Lung microvascular endothelial cell (primary cell): ENCODE measurements at regions not wholly inside any gene's neighbourhood (a gene's known extent, or its start where the extent isn't known, plus 50 kb on each side); places are given as distances from the start of the nearest gene placed in this dataset.
A peak's percentile ranks its signal among the peaks of the same experiment; 100 is the strongest.

ENCODE experiments used
- DNase-seq, 2 donors: peaks; one replicate each; pipeline versions ENCODE4 v3.0.0 to v3.0.0-alpha.2; 2010; ENCODE audit warnings: low read depth in 2 of 2

DNA sequence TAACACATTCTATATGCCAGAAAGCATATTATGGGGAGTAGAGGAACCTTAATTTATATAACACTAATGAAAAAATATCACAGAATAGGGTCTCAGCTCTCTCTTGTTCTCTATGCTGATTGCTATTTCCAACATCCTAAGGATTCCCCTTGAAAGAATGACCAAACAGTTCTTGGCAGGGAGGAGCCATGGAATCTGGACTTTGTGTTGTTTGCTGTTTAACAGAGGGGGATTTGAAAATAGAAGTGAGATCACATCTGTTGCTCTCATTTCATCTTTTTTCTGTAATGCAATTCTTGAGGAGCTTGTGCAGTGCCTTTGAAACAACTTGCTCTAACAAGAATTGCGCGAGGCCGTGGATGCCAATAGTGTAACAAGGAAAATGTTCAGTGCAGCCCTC, 755.3 kb downstream of the TLE1 start:
- no peak for DNase-seq

DNA sequence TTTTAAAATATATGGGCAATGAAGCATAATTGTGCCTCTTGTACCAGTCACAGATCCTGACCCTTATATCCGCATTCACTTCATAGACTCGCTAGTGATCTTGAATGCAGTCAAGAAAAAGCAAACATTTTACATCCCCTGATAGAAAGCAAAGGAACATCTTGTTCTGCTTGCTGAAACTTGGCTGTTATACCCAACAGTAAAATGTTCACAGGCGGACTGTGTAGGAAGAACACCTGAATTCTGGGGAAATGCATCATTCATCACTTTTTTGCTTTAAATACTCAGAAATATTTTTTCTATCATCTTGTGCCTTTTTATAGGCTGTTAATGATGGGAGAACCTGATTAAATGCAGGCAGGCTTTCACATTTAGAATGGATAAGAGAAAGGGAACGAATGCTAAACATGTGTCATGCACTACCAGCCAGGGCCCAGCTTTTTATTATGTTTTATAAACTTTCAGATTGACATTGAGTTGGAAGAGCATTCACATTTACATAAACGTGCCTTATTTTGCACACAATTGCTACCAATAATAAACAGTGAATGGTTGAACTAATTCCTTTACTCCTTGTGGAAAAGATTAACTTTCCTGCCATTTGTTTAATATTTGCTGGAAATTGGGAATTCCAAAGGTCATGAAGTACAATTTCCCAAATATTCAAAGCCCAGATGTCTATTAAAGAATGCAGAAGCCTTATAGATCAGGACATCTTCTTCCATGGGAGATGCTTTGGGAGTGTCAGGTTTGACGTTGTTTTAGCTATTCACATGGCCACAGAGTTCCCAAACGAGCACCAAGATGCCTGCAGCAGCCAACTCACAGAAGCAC, 756.2 kb downstream of the TLE1 start:
- DNase-seq = no peak

DNA sequence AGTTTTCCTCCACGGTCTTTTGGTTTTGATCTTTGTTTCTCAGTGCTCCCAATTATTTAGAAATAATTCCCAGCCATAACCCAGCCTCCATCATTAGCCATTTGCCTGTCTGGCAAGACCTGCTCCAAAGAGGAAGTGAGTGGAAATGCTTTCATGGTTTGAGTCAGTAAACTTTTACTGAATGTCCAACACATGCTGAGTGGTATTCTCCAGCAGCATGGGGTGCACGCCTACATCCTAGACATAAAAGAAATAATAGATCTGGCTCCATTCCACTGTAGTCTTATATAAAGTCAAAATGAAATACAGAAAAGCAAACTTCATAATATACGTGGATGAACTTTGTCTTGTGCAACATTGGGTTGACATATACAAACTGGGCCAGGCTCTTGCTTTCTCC, 757.2 kb downstream of the TLE1 start:
- peak in 1 of 2 donors; percentile 1 for DNase-seq

DNA sequence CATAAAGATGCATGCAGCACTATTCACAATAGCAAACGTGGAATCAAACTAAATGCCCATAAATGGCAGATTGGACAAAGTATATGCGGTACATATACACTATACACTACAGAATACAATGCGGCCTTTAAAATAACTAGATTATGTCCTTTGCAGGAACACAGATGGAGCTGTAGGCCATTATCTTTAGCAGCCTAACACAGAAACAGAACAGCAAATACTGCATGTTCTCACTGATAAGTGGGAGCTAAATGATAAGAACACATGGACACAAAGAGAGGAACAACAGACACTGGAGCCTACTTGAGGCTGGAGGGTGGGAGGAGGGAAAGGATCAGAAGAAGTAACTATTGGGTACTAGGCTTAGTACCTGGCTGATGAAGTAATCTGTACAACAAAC, 758.2 kb downstream of the TLE1 start:
- DNase-seq = no peak

DNA sequence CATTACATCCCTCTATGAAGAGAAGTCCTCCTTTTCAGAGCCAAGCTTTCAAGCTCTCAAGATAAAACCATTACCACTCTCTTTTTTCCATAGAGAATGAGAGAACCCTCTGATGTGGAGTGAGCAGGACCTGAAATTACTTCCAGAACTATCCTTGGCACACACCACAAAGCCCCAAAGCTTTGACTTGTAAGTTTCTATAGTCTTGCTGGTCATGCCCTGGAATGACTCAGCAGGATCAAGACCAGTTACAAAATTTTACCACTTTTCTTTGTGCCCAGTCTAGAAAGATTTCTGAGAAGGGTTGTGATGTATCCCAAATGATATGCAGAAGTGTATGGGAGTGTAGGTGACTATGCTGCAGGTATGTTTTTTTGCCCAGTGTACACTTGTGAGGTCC, 760.6 kb downstream of the TLE1 start:
- no peak for DNase-seq

DNA sequence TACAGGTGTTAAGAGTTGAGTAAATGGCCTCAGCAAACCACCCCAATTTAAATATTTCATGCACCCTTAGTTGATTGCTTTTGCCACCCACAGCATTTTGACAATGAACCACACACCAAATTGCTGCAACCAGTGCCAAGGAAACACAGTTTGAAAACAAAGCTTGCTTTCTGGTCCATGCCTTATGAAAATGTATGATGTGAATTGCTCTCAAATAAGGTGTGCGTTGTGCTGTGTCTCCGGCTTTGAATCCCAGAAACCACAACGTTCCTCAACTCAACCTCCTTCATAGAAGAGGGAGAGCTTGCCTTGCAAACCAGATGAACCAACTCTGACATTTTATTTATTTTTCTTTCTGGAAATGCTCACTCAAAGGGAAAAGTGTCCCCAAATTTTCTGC, 762.7 kb downstream of the TLE1 start:
- DNase-seq = no peak

DNA sequence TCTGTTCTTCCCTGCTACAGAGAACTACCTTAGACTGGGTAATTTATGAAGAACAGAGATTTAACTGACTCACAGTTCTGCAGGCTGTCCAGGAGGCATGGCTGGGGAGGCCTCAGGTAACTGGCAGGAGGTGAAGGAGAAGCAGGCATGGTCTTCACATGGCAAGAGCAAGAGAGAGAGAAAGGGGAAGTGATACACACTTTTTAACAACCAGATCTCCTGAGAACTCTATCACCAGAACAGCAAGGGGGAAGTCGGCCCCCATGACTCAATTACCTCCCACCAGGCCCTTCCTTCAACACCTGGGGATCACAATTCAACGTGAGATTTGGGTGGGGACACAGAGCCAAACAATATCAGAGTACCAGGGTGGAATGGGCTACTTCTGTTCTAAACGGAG, 766.8 kb downstream of the TLE1 start:
- DNase-seq = no peak

DNA sequence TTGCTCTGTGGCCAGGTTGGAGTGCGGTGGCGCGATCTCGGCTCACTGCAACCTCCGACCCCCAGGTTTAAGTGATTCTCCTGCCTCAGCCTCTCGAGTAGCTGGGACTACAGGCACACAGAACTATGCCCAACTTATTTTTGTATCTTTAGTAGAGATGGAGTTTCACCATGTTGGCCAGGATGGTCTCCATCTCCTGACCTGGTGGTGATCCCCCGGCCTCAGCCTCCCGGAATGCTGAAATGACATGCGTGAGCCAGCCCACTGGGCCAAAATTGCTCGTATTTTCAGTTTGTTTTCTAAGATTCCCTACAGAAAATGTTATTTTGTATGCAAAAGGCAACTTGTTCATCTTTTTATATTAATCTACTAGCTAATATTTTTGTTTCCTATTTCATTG, 782.6 kb downstream of the TLE1 start:
- no peak for DNase-seq

DNA sequence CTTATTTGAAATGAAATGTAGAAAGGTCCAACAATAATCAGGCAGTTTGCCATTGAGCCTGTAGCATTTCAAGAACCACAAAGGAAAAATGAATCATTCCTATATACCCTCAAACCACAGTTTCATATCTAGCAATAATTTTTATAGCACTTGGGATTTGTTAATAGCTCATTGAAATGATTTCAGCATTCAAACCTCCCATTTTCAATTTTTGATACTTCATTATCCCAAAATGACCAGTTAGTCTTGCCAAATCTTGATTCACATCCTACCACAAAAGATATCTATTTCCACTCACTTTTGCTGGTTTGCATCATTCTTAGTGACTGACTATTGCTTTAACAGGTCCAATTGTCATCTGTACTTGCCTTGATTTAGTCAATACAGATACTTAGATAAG, 790.1 kb downstream of the TLE1 start:
- no peak for DNase-seq

DNA sequence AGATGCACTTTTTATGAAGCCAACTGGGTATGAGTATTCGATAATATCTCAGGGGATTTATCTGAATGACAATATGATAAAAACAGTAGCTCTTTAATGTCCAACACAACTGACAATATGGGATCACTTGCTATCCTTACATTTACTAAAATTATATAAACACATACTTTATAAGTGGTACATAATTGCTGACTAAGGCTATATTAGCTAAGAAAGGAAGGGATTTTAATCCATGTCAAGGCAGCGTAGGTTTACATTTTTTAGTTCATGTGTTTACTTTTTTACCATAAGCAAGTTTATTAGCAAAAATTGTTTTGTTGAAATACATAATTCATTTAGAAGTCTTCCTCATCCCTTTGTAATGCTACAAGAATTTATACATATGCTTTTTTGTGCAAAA, 796.2 kb downstream of the TLE1 start:
- DNase-seq = no peak

DNA sequence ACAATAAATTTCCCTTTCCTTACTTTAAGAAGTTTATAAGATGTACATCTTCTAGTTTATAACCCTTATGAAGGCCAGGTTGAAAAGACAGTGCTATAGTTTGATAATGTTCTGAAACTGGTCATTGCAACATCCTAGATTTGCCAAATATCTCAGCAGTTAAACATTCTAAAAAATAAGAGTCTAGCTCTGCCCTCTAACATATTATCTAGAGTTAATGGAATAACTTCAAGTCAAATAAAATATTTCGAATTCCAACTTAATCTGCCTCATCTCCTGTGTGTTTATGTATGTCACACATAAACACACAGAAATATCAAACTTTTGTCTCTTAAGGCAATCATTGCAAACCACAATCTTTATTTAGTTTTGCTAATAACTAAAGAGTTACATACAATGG, 796.6 kb downstream of the TLE1 start:
- DNase-seq = no peak

DNA sequence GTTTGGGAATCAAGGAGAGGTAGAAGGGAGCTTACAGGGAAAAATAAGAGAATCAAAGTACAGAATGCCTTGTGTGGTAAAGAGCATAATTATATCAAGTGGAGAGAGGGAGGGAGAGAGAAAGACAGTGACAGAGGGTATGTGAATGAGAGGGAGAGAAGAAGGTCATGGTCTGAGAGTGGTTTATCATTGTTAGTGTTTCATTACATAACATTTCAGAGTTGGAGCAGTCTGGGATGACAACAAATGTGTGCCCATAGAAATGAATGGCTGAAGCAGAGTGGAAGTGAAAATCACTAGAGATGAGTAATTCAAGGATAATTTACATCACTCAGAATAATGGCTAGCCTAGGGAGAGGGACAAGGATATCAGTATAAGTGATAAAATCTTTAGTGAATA, 799.2 kb downstream of the TLE1 start:
- DNase-seq = no peak

DNA sequence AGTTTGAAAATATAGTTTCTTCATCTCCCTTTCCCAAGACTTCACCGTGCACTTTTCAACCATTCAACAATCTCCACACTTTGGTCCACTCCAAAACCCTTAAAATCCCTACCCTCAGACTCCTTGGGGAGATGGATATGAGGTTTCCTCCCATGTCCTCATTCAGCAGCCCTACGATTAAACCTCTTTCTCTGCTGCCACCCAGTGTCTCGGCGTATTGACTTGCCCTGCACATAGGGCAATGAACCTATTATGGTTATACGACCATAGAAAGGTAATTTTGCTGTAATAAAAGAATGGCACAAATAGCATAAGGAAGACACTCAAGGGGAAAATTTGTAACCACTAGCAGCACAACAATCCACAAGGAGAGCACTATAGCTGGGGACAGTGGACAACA, 803.5 kb downstream of the TLE1 start:
- DNase-seq = no peak

DNA sequence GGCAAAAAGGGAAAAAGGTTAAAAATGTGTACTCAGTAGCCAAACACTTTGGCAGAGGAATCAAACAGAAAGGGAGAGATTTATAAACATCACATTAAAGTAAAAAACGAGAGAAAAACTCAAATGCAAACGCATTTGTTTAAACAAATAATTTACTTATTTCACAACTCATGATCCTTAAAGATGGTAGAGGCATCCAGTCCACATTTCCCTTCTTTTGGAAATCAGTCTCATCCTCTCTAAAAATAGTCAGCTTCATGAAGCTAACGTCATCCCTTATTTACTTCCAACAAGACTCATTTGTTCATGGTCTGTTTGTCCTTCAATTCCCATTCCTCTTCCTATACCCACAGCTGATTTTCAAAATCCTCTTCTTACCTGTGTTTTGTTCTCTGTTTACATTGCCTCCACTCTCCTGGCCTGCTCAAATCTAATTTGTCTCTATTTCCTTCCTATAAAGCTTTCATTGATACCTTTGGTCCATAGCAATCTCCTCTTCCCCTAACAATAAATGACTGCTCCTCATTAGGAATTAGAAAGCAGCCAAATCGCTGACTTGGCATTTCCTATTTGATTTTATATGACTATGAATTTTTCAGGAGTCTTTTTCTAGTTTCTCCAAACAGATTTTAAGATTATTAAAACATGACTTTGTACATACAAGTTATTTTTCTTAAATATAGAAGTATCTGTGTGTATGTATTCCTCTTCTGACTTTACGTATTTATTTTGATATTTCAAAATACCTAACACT, 805.3 kb downstream of the TLE1 start:
- DNase-seq = no peak

DNA sequence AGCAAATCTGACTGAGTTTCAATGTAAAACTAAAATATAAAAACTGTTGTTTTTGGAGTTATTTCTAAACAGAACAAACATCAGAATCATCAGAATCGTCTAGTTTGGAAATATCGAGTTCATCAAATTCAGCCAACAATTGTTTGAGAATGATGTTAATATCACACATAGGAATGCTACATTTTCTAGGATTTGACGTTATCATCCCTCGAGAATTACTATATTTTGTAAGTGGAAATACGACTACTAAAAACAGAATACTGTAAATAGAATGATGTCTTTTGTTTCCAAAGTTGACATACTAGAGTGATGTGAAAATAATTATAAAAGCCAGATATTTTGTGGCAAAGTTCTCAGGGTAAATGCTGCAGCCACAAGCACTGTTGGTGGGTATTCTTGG, 805.9 kb downstream of the TLE1 start:
- DNase-seq = no peak

DNA sequence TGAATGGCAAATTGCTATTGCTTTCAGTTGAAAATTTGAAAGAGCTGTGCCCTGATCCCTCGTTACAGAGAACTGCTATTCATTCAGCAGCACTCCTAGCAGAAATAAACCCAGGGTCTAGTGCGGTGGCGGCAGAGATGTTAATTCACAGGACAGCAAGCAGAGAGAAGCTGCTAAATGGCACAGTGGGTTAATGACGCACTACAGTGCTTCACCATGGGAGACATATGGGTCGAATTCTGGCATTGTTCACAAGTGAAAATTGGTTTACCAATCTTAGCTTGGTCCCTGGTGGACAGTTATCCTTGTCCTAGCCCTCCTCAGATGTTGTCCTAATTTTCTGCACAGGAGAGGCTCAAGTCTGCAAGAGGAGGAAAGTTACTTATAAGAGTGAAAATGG, 807.4 kb downstream of the TLE1 start:
- no peak for DNase-seq

DNA sequence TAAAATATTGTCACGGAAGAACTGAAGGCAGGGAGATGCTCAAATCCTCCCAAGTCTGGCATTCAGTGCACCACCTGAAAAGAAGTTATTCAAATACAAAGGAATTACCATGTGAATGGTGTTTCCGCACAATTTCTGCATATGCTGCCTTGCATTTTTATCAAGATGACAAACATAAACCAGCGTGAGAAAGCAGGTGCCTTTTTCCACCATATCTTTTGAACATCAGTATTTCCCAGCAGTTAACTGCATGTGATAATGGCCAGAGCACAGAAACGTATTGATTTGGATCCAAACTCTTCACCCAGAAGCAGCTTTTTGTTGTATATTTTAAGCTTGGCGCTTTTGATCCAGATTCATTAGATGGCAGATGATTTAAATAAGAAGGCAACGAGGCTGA, 808.0 kb downstream of the TLE1 start:
- no peak for DNase-seq

DNA sequence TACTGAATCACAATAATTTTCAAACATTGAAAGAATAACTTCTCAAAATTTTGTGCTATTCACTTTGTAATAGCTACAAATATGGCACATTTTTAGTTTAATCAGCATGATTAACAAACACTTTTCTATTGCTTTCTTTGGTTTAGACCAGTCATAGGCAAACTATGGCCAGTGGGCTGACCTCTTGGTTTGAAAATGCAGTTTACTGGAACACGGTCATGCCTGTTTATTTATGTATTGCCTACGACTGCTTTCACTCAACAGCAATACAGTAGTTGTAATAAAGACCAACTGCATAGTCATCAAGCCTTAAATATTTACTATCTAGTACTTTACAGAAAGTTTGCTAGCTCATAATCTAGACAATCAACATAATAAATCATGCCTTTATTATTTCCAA, 810.8 kb downstream of the TLE1 start:
- no peak for DNase-seq

DNA sequence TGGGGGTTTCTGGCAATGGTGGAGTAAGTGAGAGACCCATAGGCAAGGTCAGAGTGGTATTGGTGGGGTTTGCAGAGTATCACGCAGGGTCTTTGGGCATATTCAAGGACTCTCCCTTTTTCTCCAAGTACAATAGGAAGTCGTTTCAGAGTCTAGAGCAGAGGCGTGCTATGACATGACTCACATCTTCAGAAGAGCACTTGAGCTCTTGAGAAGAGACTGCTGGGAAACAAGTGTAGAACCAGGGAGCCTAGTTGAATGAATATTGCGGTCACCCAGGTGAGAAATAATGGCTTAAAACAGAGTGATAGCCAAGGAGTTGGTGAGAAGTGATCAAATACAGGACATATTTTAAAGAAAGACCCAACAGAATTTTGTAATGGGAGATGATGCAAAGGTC, 813.4 kb downstream of the TLE1 start:
- DNase-seq = no peak

DNA sequence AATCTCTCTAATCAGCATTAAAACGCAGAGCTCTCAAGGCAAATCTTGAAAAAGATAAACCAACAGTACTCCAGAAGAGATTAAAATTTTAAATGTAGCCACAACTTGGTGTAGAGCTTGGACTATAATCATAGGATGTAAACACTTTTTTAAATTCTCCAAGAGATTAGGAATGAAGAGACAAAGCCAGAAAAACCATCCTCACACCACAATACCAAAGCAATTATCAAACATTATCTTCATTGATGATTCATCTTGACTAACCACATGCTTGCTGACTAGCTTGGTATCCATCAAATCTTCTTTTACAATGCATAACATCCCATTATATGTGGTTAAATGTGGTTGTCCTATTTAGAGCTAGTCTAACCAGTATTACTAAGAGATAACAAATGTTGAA, 815.1 kb downstream of the TLE1 start:
- no peak for DNase-seq

DNA sequence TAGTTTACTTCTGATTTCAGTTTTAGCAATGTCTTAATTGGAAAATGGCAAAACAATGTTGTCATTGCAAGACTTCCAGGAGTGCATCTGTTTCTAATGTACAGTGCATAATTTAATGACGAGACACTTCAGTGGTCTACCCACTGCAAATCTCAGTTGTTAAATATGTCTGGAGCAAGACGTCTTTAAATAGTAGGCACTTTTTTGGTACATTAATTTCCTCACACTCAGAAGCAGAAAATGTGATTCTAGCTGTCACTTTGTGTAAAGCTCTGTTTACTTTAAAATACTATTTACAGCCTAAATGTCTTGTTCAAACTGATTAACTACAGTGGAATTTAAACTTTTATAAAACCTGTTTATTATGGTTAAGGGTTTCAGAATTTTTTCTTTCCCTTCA, 815.5 kb downstream of the TLE1 start:
- no peak for DNase-seq

DNA sequence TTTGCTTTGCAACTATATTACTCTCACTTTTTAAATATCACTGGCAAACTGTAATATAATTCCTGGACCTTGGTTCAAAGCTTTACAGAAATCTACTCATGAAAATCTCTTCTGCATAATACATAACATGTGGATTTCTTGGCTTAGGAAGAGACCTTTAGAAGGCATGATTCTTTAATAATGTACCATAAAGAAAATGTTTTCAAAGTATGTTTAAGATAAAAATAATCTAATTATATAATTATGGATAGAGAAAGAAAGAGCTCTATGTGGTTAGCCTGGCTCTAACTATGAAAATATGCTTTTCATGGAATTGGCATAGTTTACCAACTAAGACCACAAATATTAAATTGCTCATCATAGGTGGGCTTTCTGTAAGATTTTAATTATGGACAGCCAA, 817.8 kb downstream of the TLE1 start:
- DNase-seq = no peak

DNA sequence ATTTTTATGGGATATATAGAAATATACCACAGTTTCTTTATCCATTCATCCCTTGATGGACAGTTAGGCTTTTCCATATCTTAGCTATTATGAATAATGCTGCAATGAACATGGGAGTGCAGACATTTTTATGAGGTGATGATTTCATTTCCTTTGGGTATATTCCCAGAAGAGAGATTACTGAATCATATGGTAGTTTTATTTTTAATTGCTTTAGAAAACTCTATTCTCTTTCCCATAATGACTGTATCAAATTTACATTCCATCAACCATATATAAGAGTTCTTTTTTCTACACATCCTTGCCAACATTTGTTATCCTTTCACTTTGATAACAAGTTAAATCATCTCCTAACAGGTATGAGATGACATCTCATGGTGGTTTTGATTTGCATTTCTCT, 821.6 kb downstream of the TLE1 start:
- DNase-seq = no peak
